ENCODE measurements at regions not wholly inside any gene's neighbourhood (a gene's known extent, or its start where the extent isn't known, plus 50 kb on each side); places are given as distances from the start of the nearest gene placed in this dataset.

- TF ChIP-seq REST (IDR thresholded peaks at IDR 0.05; ENCODE audit: borderline replicate concordance) (peak; percentile 45; the same call in 1 of the 2 replicates), REST (CRISPR knock-in tag; IDR thresholded peaks at IDR 0.05; ENCODE audit: low read depth) (no peak), DEAF1 (CRISPR knock-in tag; IDR thresholded peaks at IDR 0.05) (peak; percentile 71), NKRF (IDR thresholded peaks at IDR 0.05; ENCODE audit: borderline replicate concordance) (no peak), SAFB (IDR thresholded peaks at IDR 0.05; ENCODE audit: borderline replicate concordance, low read depth, low read length) (no peak), USF2 (CRISPR knock-in tag; IDR thresholded peaks at IDR 0.05) (no peak), ZNF551 (CRISPR knock-in tag; IDR thresholded peaks at IDR 0.05) (no peak), JUND (IDR thresholded peaks at IDR 0.05; ENCODE audit: borderline replicate concordance, low read depth, low read length) (0 out of 2 replicates have a peak, but pooled peaks have one; percentile 13), JUND (tag; IDR thresholded peaks at IDR 0.05; ENCODE audit: borderline replicate concordance, low read depth, low read length) (no peak), EZH2 (IDR thresholded peaks at IDR 0.05; ENCODE audit: borderline replicate concordance, low read depth, low read length) (no peak), SRSF9 (IDR thresholded peaks at IDR 0.05; ENCODE audit: borderline replicate concordance, low read depth, low read length) (no peak), RAD21 (CRISPR knock-in tag; conservative IDR thresholded peaks at IDR 0.05 in 1 of 2, IDR thresholded peaks at IDR 0.05 in 1 of 2) (peak; percentile 68 to 76), CTBP1 (IDR thresholded peaks at IDR 0.05; ENCODE audit: borderline replicate concordance) (no peak)
Observed at GRCh38 chr6:85015396-85015990, 251.1 kb upstream of the TBX18 start (continued).

Data from K562 (cell line).